GM21381 (cell line): ENCODE measurements at regions not wholly inside any gene's neighbourhood (a gene's known extent, or its start where the extent isn't known, plus 50 kb on each side); places are given as distances from the start of the nearest gene placed in this dataset.
"Not testable (repeated sequence)": the region's sequence is repeated elsewhere in the genome, so short reads cannot be mapped to it uniquely, and the experiment has no call there.

Experiments
- ATAC-seq: cut with Tn5 transposase; IDR thresholded peaks from one replicate; pipeline ENCODE4 v1.9.1; 2021; ENCODE audit warnings: mild to moderate bottlenecking, moderate library complexity; ENCODE audit not compliant: unreplicated experiment

GRCh38 chr10:35780970-35781642 lies 139.0 kb upstream of the FZD8 start:
- ATAC-seq: no peak

GRCh38 chr10:35778306-35778705 lies 136.2 kb upstream of the FZD8 start:
- ATAC-seq: no peak

- ATAC-seq: not testable (repeated sequence)
Measured at GRCh38 chr10:35776557-35776956, 134.5 kb upstream of the FZD8 start.

- ATAC-seq: no peak
Measured at GRCh38 chr10:35774109-35774508, 132.0 kb upstream of the FZD8 start.

GRCh38 chr10:35770817-35771355 lies 128.8 kb upstream of the FZD8 start:
- ATAC-seq: no peak

- no peak for ATAC-seq
Measured at GRCh38 chr10:35769795-35770194, 127.7 kb upstream of the FZD8 start.

- ATAC-seq: no peak
Measured at GRCh38 chr10:35768731-35769130, 126.6 kb upstream of the FZD8 start.

GRCh38 chr10:35768011-35768410 lies 125.9 kb upstream of the FZD8 start:
- no peak for ATAC-seq

GRCh38 chr10:35765996-35766395 lies 123.9 kb upstream of the FZD8 start:
- no peak for ATAC-seq

GRCh38 chr10:35765066-35765527 lies 123.0 kb upstream of the FZD8 start:
- ATAC-seq: no peak

GRCh38 chr10:35762311-35763030 lies 120.4 kb upstream of the FZD8 start:
- no peak for ATAC-seq

GRCh38 chr10:35758076-35758475 lies 116.0 kb upstream of the FZD8 start:
- no peak for ATAC-seq

- no peak for ATAC-seq
Measured at GRCh38 chr10:35754519-35754918, 112.4 kb upstream of the FZD8 start.

GRCh38 chr10:35752469-35753461 lies 110.7 kb upstream of the FZD8 start:
- ATAC-seq: no peak

- no peak for ATAC-seq
Measured at GRCh38 chr10:35751347-35751746, 109.3 kb upstream of the FZD8 start.

GRCh38 chr10:35749230-35749629 lies 107.1 kb upstream of the FZD8 start:
- no peak for ATAC-seq

GRCh38 chr10:35745617-35746403 lies 103.7 kb upstream of the FZD8 start:
- ATAC-seq: no peak

- no peak for ATAC-seq
Measured at GRCh38 chr10:35743851-35744250, 101.8 kb upstream of the FZD8 start.

GRCh38 chr10:35743351-35743750 lies 101.3 kb upstream of the FZD8 start:
- no peak for ATAC-seq

- ATAC-seq: no peak
Measured at GRCh38 chr10:35739998-35740397, 97.9 kb upstream of the FZD8 start.
